ENCODE measurements at regions not wholly inside any gene's neighbourhood (a gene's known extent, or its start where the extent isn't known, plus 50 kb on each side); places are given as distances from the start of the nearest gene placed in this dataset.

- no peak for TF ChIP-seq CTCF (conservative IDR thresholded peaks at IDR 0.05; ENCODE audit: low read depth in 2 of 2)
- TF ChIP-seq EZH2 (IDR thresholded peaks at IDR 0.05; ENCODE audit: low read depth, unreplicated experiment), result no peak
- TF ChIP-seq EZH2phosphoT487 (IDR thresholded peaks at IDR 0.05; ENCODE audit: unreplicated experiment), result no peak
- no peak for TF ChIP-seq REST (IDR thresholded peaks at IDR 0.05; ENCODE audit: unreplicated experiment)
- no peak for TF ChIP-seq ZNF114 (CRISPR knock-in tag; IDR thresholded peaks at IDR 0.05)
- no peak for TF ChIP-seq POLR2AphosphoS5 (IDR thresholded peaks at IDR 0.05; ENCODE audit: low read depth)
- no peak for TF ChIP-seq ETS1 (IDR thresholded peaks at IDR 0.05)
- no peak for TF ChIP-seq JUNB (IDR thresholded peaks at IDR 0.05; ENCODE audit: unreplicated experiment)
- no peak for TF ChIP-seq CREB1 (CRISPR knock-in tag; IDR thresholded peaks at IDR 0.05; ENCODE audit: low read depth)
- TF ChIP-seq, protein P1, sequence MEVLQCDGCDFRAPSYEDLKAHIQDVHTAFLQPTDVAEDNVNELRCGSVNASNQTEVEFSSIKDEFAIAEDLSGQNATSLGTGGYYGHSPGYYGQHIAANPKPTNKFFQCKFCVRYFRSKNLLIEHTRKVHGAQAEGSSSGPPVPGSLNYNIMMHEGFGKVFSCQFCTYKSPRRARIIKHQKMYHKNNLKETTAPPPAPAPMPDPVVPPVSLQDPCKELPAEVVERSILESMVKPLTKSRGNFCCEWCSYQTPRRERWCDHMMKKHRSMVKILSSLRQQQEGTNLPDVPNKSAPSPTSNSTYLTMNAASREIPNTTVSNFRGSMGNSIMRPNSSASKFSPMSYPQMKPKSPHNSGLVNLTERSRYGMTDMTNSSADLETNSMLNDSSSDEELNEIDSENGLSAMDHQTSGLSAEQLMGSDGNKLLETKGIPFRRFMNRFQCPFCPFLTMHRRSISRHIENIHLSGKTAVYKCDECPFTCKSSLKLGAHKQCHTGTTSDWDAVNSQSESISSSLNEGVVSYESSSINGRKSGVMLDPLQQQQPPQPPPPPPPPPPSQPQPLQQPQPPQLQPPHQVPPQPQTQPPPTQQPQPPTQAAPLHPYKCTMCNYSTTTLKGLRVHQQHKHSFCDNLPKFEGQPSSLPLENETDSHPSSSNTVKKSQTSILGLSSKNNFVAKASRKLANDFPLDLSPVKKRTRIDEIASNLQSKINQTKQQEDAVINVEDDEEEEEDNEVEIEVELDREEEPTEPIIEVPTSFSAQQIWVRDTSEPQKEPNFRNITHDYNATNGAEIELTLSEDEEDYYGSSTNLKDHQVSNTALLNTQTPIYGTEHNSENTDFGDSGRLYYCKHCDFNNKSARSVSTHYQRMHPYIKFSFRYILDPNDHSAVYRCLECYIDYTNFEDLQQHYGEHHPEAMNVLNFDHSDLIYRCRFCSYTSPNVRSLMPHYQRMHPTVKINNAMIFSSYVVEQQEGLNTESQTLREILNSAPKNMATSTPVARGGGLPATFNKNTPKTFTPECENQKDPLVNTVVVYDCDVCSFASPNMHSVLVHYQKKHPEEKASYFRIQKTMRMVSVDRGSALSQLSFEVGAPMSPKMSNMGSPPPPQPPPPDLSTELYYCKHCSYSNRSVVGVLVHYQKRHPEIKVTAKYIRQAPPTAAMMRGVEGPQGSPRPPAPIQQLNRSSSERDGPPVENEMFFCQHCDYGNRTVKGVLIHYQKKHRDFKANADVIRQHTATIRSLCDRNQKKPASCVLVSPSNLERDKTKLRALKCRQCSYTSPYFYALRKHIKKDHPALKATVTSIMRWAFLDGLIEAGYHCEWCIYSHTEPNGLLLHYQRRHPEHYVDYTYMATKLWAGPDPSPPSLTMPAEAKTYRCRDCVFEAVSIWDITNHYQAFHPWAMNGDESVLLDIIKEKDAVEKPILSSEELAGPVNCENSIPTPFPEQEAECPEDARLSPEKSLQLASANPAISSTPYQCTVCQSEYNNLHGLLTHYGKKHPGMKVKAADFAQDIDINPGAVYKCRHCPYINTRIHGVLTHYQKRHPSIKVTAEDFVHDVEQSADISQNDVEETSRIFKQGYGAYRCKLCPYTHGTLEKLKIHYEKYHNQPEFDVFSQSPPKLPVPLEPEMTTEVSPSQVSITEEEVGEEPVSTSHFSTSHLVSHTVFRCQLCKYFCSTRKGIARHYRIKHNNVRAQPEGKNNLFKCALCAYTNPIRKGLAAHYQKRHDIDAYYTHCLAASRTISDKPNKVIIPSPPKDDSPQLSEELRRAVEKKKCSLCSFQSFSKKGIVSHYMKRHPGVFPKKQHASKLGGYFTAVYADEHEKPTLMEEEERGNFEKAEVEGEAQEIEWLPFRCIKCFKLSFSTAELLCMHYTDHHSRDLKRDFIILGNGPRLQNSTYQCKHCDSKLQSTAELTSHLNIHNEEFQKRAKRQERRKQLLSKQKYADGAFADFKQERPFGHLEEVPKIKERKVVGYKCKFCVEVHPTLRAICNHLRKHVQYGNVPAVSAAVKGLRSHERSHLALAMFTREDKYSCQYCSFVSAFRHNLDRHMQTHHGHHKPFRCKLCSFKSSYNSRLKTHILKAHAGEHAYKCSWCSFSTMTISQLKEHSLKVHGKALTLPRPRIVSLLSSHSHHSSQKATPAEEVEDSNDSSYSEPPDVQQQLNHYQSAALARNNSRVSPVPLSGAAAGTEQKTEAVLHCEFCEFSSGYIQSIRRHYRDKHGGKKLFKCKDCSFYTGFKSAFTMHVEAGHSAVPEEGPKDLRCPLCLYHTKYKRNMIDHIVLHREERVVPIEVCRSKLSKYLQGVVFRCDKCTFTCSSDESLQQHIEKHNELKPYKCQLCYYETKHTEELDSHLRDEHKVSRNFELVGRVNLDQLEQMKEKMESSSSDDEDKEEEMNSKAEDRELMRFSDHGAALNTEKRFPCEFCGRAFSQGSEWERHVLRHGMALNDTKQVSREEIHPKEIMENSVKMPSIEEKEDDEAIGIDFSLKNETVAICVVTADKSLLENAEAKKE (CRISPR knock-in tag; IDR thresholded peaks at IDR 0.05), result no peak
- no peak for TF ChIP-seq NANOG (IDR thresholded peaks at IDR 0.05; ENCODE audit: borderline replicate concordance)
- no peak for TF ChIP-seq ZNF331 (CRISPR knock-in tag; IDR thresholded peaks at IDR 0.05; ENCODE audit: low read depth)
Measured at GRCh38 chr3:82141592-82141991, 380.1 kb upstream of the GBE1 start.
